Stimulated activated CD4-positive, alpha-beta T cell treated with anti-CD3 and anti-CD28 coated beads, Interleukin-4, amount 100 ng/mL, for 48 hours (primary cell): ENCODE measurements at regions not wholly inside any gene's neighbourhood (a gene's known extent, or its start where the extent isn't known, plus 50 kb on each side); places are given as distances from the start of the nearest gene placed in this dataset.

Experiments
- DNase-seq, 2 donors: peaks; one replicate each; pipeline ENCODE4 v3.0.0-alpha.2; 2020; ENCODE audit warnings: low read depth in 2 of 2

GRCh38 chr17:5785867-5786509 is 201.7 kb upstream of the NLRP1 start:
- DNase-seq, result no peak

- no peak for DNase-seq
Measured at GRCh38 chr17:5786510-5786875, 202.2 kb upstream of the NLRP1 start.

GRCh38 chr17:5788266-5788900 is 204.1 kb upstream of the NLRP1 start:
- no peak for DNase-seq

- DNase-seq, result no peak
Measured at GRCh38 chr17:5789528-5789927, 205.2 kb upstream of the NLRP1 start.

- no peak for DNase-seq
Measured at GRCh38 chr17:5793157-5793556, 208.8 kb upstream of the NLRP1 start.

- no peak for DNase-seq
Measured at GRCh38 chr17:5793899-5794298, 209.6 kb upstream of the NLRP1 start.

GRCh38 chr17:5794385-5794784 is 210.1 kb upstream of the NLRP1 start:
- DNase-seq, result no peak

- no peak for DNase-seq
Measured at GRCh38 chr17:5794881-5795506, 210.7 kb upstream of the NLRP1 start.

GRCh38 chr17:5797447-5798050 is 213.2 kb upstream of the NLRP1 start:
- DNase-seq, result no peak

GRCh38 chr17:5798094-5798493 is 213.8 kb upstream of the NLRP1 start:
- no peak for DNase-seq

- DNase-seq, result no peak
Measured at GRCh38 chr17:5800131-5800530, 215.8 kb upstream of the NLRP1 start.

GRCh38 chr17:5800646-5801045 is 216.3 kb upstream of the NLRP1 start:
- DNase-seq, result no peak

GRCh38 chr17:5804251-5804650 is 219.9 kb upstream of the NLRP1 start:
- DNase-seq, result no peak

GRCh38 chr17:5809056-5809455 is 224.7 kb upstream of the NLRP1 start:
- no peak for DNase-seq

- no peak for DNase-seq
Measured at GRCh38 chr17:5809580-5810188, 225.4 kb upstream of the NLRP1 start.

GRCh38 chr17:5812590-5812989 is 228.3 kb upstream of the NLRP1 start:
- DNase-seq, result no peak

GRCh38 chr17:5813357-5813756 is 229.0 kb upstream of the NLRP1 start:
- DNase-seq, result no peak

- no peak for DNase-seq
Measured at GRCh38 chr17:5815396-5815795, 231.1 kb upstream of the NLRP1 start.

GRCh38 chr17:5816491-5817070 is 232.3 kb upstream of the NLRP1 start:
- no peak for DNase-seq

GRCh38 chr17:5817475-5818395 is 233.4 kb upstream of the NLRP1 start:
- no peak for DNase-seq

GRCh38 chr17:5819396-5819795 is 235.1 kb upstream of the NLRP1 start:
- no peak for DNase-seq
